ENCODE measurements at regions not wholly inside any gene's neighbourhood (a gene's known extent, or its start where the extent isn't known, plus 50 kb on each side); places are given as distances from the start of the nearest gene placed in this dataset.

DNA sequence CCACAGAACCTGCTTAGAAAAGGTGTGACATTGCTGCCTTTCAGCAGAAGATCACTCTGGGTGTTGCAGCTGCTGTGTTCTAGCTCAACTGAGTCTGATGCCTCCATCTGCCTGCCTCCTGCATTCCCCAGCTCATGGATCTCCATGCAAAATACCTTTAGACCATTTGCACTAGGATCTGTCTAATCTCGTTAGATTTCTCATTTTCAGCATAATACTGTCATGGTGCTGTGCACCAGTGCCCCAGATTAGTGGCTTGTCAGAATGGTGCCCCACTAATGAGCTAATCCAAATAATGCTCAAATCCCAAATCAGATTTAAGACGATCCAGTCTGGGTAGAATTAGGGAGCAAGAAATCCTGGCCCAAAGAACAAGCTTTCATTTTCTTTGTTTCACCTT, 284.4 kb upstream of the PARD3B start:
- TF ChIP-seq, protein P1, sequence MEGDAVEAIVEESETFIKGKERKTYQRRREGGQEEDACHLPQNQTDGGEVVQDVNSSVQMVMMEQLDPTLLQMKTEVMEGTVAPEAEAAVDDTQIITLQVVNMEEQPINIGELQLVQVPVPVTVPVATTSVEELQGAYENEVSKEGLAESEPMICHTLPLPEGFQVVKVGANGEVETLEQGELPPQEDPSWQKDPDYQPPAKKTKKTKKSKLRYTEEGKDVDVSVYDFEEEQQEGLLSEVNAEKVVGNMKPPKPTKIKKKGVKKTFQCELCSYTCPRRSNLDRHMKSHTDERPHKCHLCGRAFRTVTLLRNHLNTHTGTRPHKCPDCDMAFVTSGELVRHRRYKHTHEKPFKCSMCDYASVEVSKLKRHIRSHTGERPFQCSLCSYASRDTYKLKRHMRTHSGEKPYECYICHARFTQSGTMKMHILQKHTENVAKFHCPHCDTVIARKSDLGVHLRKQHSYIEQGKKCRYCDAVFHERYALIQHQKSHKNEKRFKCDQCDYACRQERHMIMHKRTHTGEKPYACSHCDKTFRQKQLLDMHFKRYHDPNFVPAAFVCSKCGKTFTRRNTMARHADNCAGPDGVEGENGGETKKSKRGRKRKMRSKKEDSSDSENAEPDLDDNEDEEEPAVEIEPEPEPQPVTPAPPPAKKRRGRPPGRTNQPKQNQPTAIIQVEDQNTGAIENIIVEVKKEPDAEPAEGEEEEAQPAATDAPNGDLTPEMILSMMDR (conservative IDR thresholded peaks at IDR 0.05 in 1 of 2, IDR thresholded peaks at IDR 0.05 in 1 of 2; ENCODE audit: low read depth in 1 of 2, low read length in 2 of 2): no peak
- TF ChIP-seq EZH2 (IDR thresholded peaks at IDR 0.05; ENCODE audit: low read length, missing control alignments): no peak
- no peak overlapping the region for H3K27ac ChIP-seq (ENCODE audit: insufficient read depth, low read length)
- H3K27me3 ChIP-seq (ENCODE audit: control insufficient read depth, insufficient read depth, low read length): no peaks in the 10 kb centered on the region
- no peaks in the 10 kb centered on the region for H3K36me3 ChIP-seq (ENCODE audit: control insufficient read depth, insufficient read depth, low read length)
- no peak for DNase-seq (ENCODE audit: low read depth in 2 of 2)
- H3K79me2 ChIP-seq (ENCODE audit: control insufficient read depth, insufficient read depth, low read length): no peaks in the 10 kb centered on the region
- no peak overlapping the region for H2AFZ ChIP-seq (ENCODE audit: low read length)
- no peaks in the 10 kb centered on the region for H3K9me3 ChIP-seq (ENCODE audit: control insufficient read depth, insufficient read depth, low read depth, low read length)
- no peaks in the 10 kb centered on the region for H4K20me1 ChIP-seq (ENCODE audit: control insufficient read depth, extremely low read depth, insufficient read depth, low read length)
- H3K9ac ChIP-seq (ENCODE audit: insufficient read depth, low read length): no peak overlapping the region
- peaks cover 5% of the 10 kb centered on the region for H3K4me1 ChIP-seq (ENCODE audit: control insufficient read depth, extremely low read depth, insufficient read depth, low read length)
- no peak overlapping the region for H3K4me2 ChIP-seq (ENCODE audit: extremely low read depth, insufficient read depth, low read length)
- no peak overlapping the region for H3K4me3 ChIP-seq (replicated peaks in 1 of 4; ENCODE audit: control extremely low read depth in 1 of 4, insufficient read depth in 1 of 4, low read depth in 3 of 4, low read length in 4 of 4)

- H3K79me2 ChIP-seq (ENCODE audit: control insufficient read depth, insufficient read depth, low read length): no peaks in the 10 kb centered on the region
- H4K20me1 ChIP-seq (ENCODE audit: control insufficient read depth, extremely low read depth, insufficient read depth, low read length): no peaks in the 10 kb centered on the region
- peaks cover 5% of the 10 kb centered on the region for H3K4me1 ChIP-seq (ENCODE audit: control insufficient read depth, extremely low read depth, insufficient read depth, low read length)
- no peaks in the 10 kb centered on the region for H3K36me3 ChIP-seq (ENCODE audit: control insufficient read depth, insufficient read depth, low read length)
- H3K4me2 ChIP-seq (ENCODE audit: extremely low read depth, insufficient read depth, low read length): no peak overlapping the region
- no peak overlapping the region for H3K9ac ChIP-seq (ENCODE audit: insufficient read depth, low read length)
- H3K27me3 ChIP-seq (ENCODE audit: control insufficient read depth, insufficient read depth, low read length): peaks cover 4% of the 10 kb centered on the region
- H3K4me3 ChIP-seq (replicated peaks in 1 of 4; ENCODE audit: control extremely low read depth in 1 of 4, insufficient read depth in 1 of 4, low read depth in 3 of 4, low read length in 4 of 4): no peak overlapping the region
- TF ChIP-seq, protein P1 (conservative IDR thresholded peaks at IDR 0.05 in 1 of 2, IDR thresholded peaks at IDR 0.05 in 1 of 2; ENCODE audit: low read depth in 1 of 2, low read length in 2 of 2): no peak
- TF ChIP-seq EZH2 (IDR thresholded peaks at IDR 0.05; ENCODE audit: low read length, missing control alignments): no peak
- H2AFZ ChIP-seq (ENCODE audit: low read length): no peak overlapping the region
- no peak overlapping the region for H3K27ac ChIP-seq (ENCODE audit: insufficient read depth, low read length)
- no peaks in the 10 kb centered on the region for H3K9me3 ChIP-seq (ENCODE audit: control insufficient read depth, insufficient read depth, low read depth, low read length)
- no peak for DNase-seq (ENCODE audit: low read depth in 2 of 2)
Observed at GRCh38 chr2:204261846-204262245, 283.4 kb upstream of the PARD3B start.

- Histone ChIP-seq H3K36me3 (ENCODE audit: control insufficient read depth, insufficient read depth, low read length) (no peaks in the 10 kb centered on the region), H3K27ac (ENCODE audit: insufficient read depth, low read length) (no peak overlapping the region), H3K27me3 (ENCODE audit: control insufficient read depth, insufficient read depth, low read length) (peaks cover 4% of the 10 kb centered on the region), H3K4me3 (replicated peaks in 1 of 4; ENCODE audit: control extremely low read depth in 1 of 4, insufficient read depth in 1 of 4, low read depth in 3 of 4, low read length in 4 of 4) (no peak overlapping the region), H3K4me1 (ENCODE audit: control insufficient read depth, extremely low read depth, insufficient read depth, low read length) (no peaks in the 10 kb centered on the region), H2AFZ (ENCODE audit: low read length) (no peak overlapping the region), H3K9ac (ENCODE audit: insufficient read depth, low read length) (no peak overlapping the region), H3K9me3 (ENCODE audit: control insufficient read depth, insufficient read depth, low read depth, low read length) (no peaks in the 10 kb centered on the region), H3K79me2 (ENCODE audit: control insufficient read depth, insufficient read depth, low read length) (no peaks in the 10 kb centered on the region), H4K20me1 (ENCODE audit: control insufficient read depth, extremely low read depth, insufficient read depth, low read length) (no peaks in the 10 kb centered on the region), H3K4me2 (ENCODE audit: extremely low read depth, insufficient read depth, low read length) (no peak overlapping the region)
- DNase-seq (ENCODE audit: low read depth in 2 of 2): no peak
- TF ChIP-seq EZH2 (IDR thresholded peaks at IDR 0.05; ENCODE audit: low read length, missing control alignments): no peak
- TF ChIP-seq, protein P1 (conservative IDR thresholded peaks at IDR 0.05 in 1 of 2, IDR thresholded peaks at IDR 0.05 in 1 of 2; ENCODE audit: low read depth in 1 of 2, low read length in 2 of 2): no peak
Observed at GRCh38 chr2:204264085-204264553, 281.2 kb upstream of the PARD3B start.
